ENCODE measurements at regions not wholly inside any gene's neighbourhood (a gene's known extent, or its start where the extent isn't known, plus 50 kb on each side); places are given as distances from the start of the nearest gene placed in this dataset.

- no peak for TF ChIP-seq POLR2A (IDR thresholded peaks at IDR 0.05; ENCODE audit: low read length)
- no peak for TF ChIP-seq GATA1 (IDR thresholded peaks at IDR 0.05; ENCODE audit: low read depth, low read length)
Measured at GRCh38 chr6:12637960-12638641, 78.5 kb upstream of the PHACTR1 start.
